Islet of Langerhans (tissue), 1 donor: ENCODE measurements at regions not wholly inside any gene's neighbourhood (a gene's known extent, or its start where the extent isn't known, plus 50 kb on each side); places are given as distances from the start of the nearest gene placed in this dataset.
"Not testable (repeated sequence)": the region's sequence is repeated elsewhere in the genome, so short reads cannot be mapped to it uniquely, and the experiment has no call there.

Source experiments
- FAIRE-seq: peaks from one replicate; lab custom pipeline; 2011; peaks lifted over from hg19 to GRCh38; lab: Jason Lieb, UNC

DNA sequence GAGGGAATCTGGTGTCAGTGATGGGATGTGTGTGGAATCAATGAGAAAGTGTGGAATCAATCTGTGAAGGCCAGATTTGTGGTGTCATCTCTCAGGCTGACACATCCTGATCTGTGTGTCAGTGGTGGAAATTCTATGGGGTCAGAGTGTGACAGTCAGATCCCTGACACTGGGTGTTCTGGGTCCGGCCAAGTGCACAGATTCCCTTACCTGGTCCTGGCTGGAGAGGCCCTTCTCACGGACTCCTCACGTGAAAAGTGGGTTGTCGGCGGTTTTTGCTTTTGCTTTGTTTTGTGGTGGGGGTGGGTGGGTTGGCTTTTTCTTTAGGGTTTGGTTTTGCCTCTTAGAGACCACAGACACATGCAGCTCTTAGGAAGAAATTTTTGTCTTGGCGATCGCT, 618.0 kb downstream of the KCNJ18 start:
- not testable (repeated sequence) for FAIRE-seq

DNA sequence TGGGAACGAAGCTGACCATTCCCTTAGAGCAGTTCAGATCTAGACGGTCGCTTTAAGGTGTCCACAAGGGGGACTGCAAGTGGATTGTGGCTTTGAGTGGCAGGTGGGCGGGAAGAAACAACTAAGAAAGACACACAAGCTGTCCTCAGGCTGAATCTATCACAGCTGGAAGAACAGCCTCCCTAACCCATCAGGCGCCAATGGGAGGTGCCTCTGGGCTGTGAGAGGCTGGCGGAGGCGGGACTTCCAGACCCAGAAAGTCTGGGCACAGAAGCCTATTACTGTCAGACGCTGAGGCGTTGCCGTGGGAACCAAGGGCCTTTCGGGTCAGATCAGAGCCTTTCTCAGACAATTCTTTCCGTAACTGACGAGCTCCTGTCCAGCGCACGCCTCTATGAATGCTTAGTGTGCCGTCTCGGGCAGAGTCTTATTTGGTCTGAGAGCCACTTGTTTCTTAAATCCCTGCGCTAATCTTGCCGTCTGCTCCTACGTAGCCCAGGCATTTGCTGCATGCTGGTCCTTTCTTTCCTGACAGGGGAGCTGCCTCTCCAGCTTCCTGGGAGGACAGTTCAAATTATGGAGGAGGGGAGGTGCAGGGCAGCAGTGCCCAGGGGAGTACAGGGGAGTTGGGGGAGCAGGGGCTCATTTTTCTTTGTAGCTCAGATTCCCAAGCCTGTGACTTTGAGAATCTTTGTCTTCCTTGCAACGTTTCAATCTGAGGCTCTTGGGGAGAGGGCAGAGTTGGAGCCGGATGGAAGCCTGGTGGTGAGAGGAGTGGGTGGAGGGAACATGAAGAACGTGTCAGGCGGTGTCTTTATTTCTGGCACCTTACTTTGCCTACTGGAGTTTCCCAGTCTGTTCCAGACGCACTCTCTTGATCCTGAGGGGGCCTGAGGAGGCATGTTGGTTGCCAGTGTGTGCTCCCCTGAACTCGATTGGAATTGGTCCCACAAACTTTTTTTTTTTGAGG, 618.7 kb downstream of the KCNJ18 start:
- no peak for FAIRE-seq

DNA sequence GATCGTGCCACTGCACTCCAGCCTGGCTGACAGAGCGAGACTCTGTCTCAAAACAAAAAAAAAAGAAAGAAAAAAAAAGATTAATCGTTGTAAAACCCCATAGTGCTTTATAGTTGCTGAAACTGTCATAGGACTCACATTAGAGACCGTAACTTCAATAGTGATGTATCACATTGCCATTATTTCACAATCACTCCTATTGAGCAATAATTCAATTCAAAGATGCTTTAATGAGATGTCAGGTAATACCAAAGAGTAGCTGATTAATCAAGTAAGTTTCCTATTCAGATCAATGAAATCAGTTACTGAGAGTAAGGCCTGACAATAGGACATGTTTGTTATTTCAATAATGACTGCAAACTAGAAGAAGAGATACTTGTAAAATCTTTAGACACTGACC, 628.7 kb downstream of the KCNJ18 start:
- not testable (repeated sequence) for FAIRE-seq

DNA sequence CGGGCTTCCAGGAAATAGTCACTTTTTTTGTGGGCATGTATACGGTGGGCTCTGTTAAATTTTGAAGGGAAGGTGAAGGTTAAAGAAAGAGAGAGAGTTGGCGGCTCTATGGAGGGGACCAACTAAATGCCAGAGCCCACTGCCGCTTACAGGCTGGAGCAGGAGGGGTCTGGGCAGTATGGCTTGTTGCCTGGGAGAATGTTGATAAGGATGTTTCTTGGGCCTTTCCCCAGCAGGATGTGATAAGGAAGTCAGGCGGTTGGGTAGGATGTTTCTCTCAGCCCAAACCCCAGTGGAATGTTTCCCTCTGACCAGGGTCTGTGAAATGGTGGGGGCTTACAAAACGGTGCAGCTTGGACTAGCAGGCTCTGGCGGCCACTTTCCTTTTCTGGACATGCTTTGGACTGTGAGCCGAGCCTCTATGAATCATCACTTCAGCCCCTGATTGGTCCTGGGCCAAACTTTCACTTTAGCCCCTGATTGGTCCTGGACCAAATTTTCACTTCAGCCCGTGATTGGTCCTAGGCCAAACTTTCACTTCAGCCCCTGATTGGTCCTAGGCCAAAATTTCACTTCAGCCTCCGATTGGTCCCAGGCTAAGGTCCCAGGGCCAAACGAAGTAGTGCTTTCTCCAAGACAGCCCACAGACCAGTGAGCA, 630.7 kb downstream of the KCNJ18 start:
- not testable (repeated sequence) for FAIRE-seq

DNA sequence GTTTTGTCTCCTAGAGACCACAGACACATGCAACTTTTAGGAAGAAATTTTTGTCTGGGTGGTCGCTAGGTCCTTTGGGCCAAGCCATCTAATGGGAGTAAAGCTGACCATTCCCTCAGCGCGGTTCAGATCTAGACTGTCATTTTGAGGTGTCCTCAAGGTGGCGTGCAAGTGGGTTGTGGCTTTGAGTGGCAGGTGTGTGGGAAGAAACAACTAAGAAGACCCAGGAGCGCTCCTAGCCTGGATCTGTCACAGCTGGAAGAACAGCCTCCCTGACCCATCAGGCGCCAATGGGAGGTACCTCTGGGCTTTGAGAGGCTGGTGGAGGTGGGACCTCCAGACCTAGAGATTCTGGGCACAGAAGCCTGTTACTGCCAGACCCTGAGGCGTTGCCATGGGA, 645.1 kb downstream of the KCNJ18 start:
- FAIRE-seq: no peak

DNA sequence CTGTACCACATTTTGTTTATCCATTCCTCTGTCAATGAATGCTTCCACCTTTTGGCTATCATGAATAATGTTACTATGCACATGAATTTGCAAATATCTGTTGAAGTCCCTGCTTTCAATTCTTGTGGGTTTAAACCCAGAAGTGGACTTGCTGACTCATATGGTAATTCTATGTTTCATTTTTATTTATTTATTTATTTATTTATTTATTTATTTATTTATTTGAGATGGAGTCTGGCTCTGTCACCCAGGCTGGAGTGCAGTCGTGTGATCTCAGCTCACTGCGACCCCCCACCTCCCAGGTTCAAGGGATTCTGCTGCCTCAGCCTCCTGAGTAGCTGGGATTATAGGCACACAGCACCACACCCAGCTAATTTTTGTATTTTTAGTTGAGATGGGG, 664.3 kb downstream of the KCNJ18 start:
- not testable (repeated sequence) for FAIRE-seq

DNA sequence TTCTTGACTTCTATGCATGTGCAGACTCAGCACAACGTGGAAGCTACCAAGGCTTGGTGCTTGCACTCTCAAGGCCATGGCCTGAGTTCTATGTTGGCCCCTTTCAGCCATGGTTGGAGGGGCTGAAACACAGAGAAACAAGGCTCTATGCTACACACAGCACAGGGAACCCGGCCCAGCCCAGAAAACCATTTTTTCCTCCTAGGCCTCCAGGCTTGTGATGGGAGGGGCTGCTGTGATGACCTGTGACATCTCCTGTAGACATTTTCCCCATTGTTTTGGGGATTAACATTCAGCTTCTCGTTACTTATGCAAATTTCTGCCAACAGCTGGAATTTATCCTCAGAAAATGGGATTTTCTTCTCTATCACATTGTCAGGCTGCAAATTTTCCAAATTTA, 678.7 kb downstream of the KCNJ18 start:
- FAIRE-seq: not testable (repeated sequence)

DNA sequence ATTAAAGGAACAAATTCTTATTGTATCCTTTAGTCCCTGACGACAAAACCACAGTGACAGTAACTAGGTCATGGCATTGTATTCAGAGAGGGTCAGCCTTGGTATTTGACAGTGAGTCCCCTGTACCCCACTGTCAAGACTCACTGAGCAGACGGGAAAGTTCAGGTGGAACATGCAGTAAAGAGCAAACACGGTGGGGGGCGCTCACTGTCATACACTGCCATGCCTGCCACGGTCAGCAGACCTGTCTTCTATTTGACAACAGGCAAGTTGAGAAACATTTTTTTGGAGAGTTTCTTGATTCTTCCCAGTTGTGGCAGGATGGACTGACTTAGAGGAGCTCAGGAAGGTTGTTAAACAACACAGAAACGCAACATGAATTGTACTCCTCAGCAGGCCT, 681.6 kb downstream of the KCNJ18 start:
- no peak for FAIRE-seq

DNA sequence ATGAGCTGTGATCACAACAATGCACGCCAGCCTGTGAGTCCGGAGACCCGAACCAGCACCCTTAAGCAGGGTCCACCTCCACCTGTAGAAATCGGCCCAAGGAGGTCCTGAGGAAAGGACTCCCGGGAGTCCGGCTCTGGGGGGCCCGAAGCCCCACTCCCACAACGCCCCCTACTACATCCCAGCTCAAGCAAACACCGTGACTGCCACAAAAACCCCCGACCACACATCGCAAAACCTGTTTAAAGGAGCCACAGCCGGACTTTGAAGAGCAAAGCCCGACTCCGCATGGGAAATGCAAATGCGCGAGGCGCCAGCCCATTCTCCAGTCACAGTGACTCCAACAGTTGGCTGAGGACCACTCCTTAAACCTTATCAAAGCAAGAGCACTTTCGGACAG, 682.4 kb downstream of the KCNJ18 start:
- FAIRE-seq: no peak

DNA sequence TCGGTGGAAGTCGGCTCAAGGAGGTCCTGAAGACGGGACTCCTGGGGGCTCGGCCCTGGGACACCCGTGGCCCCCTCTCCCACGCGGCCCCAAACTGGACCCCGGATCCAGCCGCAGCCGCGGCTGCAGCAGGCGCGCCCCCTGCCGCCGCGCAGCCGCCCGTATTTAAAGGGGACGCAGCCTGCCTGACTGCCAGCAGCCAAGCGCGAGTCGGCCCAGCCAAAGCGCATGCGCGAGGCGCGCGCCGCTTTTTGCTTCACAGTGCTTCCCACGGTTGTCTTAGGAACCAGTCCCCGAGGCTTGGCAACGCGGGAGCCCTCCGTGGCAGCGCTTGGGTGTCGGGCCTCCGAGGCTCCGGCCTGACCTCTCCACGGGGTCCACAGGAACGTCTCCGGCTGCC, 684.4 kb downstream of the KCNJ18 start:
- FAIRE-seq: not testable (repeated sequence)

DNA sequence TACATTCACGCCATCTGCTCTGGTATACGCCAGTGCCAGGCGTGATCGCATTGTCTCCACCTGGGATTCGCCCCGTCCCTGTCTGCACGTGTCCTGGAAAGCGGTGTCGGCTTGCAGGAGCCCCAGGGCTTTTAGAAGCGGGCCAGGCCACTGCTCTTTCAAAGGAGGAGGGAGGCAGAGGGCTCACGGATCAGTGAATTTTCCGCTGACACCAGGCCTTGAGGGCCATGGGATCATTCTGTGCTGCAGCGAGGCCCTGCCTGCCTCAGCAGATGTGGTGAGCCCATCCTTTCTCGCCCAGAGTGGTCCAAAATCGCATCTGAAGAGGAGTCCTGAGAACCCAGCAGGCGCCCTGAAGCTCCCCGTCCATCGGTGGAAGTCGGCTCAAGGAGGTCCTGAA, 686.4 kb downstream of the KCNJ18 start:
- not testable (repeated sequence) for FAIRE-seq

DNA sequence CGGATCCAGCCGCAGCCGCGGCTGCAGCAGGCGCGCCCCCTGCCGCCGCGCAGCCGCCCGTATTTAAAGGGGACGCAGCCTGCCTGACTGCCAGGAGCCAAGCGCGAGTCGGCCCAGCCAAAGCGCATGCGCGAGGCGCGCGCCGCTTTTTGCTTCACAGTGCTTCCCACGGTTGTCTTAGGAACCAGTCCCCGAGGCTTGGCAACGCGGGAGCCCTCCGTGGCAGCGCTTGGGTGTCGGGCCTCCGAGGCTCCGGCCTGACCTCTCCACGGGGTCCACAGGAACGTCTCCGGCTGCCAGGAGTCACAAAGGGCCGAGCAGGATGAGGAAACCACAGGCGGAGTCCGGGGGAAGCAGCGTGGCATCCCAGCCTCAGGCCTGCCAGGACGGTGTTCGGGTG, 689.3 kb downstream of the KCNJ18 start:
- FAIRE-seq: not testable (repeated sequence)

DNA sequence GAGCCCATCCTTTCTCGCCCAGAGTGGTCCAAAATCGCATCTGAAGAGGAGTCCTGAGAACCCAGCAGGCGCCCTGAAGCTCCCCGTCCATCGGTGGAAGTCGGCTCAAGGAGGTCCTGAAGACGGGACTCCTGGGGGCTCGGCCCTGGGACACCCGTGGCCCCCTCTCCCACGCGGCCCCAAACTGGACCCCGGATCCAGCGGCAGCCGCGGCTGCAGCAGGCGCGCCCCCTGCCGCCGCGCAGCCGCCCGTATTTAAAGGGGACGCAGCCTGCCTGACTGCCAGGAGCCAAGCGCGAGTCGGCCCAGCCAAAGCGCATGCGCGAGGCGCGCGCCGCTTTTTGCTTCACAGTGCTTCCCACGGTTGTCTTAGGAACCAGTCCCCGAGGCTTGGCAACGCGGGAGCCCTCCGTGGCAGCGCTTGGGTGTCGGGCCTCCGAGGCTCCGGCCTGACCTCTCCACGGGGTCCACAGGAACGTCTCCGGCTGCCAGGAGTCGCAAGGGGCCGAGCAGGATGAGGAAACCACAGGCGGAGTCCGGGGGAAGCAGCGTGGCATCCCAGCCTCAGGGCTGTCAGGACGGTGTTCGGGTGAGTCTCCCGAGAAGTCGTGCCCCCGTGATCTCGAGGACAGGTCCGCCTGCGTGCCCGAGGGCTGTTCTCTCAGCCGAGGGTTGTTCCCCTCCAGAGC, 691.6 kb downstream of the KCNJ18 start:
- FAIRE-seq: not testable (repeated sequence)

DNA sequence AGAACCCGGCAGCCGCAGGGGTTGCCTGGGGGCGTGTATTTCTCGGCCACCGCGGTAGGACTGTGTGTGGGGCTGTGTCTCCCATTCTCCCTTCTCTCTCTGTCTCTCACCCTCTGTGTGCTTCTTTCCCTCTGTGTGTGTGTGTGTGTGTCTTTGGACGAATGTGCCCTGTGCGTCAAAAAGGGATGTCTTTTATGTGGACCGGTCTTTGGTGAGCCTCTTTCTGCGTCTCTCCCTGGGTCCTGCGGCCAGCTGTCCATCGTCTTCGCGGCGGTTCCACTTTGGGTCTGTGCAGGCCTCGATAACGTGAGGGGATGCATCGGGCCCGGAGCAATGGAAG, 692.1 kb downstream of the KCNJ18 start:
- not testable (repeated sequence) for FAIRE-seq

DNA sequence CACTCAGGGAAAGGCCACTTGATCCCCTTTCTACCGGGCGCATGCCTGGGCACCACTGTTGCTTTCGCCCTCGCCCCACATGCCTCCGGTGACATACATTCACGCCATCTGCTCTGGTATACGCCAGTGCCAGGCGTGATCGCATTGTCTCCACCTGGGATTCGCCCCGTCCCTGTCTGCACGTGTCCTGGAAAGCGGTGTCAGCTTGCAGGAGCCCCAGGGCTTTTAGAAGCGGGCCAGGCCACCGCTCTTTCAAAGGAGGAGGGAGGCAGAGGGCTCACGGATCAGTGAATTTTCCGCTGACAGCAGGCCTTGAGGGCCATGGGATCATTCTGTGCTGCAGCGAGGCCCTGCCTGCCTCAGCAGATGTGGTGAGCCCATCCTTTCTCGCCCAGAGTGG, 706.1 kb downstream of the KCNJ18 start:
- FAIRE-seq: not testable (repeated sequence)

DNA sequence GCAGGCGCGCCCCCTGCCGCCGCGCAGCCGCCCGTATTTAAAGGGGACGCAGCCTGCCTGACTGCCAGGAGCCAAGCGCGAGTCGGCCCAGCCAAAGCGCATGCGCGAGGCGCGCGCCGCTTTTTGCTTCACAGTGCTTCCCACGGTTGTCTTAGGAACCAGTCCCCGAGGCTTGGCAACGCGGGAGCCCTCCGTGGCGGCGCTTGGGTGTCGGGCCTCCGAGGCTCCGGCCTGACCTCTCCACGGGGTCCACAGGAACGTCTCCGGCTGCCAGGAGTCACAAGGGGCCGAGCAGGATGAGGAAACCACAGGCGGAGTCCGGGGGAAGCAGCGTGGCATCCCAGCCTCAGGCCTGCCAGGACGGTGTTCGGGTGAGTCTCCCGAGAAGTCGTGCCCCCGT, 706.7 kb downstream of the KCNJ18 start:
- FAIRE-seq: not testable (repeated sequence)

DNA sequence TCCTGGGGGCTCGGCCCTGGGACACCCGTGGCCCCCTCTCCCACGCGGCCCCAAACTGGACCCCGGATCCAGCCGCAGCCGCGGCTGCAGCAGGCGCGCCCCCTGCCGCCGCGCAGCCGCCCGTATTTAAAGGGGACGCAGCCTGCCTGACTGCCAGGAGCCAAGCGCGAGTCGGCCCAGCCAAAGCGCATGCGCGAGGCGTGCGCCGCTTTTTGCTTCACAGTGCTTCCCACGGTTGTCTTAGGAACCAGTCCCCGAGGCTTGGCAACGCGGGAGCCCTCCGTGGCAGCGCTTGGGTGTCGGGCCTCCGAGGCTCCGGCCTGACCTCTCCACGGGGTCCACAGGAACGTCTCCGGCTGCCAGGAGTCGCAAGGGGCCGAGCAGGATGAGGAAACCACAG, 712.8 kb downstream of the KCNJ18 start:
- FAIRE-seq: not testable (repeated sequence)

DNA sequence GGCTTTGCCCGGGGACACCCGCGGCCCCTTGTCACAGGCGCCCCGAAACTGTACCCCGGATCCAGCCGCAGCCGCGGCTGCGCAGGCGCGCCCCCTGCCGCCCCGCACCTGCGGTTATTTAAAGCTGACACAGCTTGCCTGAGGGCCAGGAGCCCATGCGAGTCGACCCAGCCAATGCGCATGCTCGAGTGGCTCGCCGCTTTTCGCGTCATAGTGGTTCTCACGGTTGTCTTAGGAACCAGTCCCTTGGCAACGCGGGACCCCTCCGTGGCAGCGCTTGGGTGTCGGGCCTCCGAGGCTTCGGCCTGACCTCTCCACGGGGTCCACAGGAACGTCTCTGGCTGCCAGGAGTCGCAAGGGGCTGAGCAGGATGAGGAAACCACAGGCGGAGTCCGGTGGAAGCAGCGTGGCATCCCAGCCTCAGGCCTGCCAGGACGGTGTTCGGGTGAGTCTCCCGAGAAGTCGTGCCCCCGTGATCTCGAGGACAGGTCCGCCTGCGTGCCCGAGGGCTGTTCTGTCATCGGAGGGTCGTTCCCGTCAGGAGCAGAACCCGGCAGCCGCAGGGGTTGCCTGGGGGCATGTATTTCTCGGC, 716.9 kb downstream of the KCNJ18 start:
- no peak for FAIRE-seq

DNA sequence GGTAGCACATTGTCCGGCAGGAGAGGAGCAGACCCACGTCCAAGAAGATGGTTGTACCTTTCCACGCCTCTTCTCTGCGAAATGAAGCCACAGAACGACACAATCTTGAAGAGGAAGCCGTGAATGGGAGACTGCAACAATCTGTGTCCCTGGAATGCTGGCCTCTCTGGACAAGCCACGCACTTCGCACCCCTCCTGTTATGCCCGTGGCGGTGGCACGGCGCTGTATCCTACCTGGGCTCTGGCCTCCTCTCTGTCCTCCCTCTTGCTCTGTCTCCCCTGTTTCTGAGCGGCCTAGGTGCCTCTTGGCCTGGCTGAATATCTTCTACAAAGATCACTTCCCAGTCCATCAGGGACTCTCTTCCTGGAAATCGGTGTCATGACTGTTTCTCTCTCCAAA, 717.8 kb downstream of the KCNJ18 start:
- FAIRE-seq: no peak

DNA sequence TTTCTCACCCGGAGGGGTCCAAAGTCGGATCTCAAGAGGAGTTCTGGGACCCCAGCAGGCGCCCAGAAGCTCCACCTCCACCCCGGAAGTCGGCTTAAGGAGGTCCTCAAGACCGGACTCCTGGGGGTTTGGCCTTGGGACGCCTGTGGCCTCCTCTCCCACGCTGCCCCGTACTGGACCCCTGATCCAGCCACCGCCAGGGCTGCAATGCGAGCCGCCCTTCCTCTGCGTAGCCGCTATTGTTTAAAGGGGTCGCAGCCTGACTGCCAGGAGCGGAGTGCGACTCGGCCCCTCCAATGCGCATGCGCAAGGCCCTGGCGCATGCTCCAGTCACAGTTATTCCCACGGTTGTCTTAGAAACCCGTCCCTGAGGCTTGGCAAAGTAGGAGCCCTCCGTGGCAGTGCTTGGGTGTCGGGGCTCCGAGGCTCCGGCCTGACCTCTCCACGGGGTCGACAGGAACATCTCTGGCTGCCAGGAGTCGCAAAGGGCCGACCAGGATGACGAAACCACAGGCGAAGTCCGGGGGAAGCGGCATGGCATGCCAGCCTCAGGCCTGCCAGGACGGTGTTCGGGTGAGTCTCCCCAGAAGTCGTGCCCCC, 719.0 kb downstream of the KCNJ18 start:
- no peak for FAIRE-seq

DNA sequence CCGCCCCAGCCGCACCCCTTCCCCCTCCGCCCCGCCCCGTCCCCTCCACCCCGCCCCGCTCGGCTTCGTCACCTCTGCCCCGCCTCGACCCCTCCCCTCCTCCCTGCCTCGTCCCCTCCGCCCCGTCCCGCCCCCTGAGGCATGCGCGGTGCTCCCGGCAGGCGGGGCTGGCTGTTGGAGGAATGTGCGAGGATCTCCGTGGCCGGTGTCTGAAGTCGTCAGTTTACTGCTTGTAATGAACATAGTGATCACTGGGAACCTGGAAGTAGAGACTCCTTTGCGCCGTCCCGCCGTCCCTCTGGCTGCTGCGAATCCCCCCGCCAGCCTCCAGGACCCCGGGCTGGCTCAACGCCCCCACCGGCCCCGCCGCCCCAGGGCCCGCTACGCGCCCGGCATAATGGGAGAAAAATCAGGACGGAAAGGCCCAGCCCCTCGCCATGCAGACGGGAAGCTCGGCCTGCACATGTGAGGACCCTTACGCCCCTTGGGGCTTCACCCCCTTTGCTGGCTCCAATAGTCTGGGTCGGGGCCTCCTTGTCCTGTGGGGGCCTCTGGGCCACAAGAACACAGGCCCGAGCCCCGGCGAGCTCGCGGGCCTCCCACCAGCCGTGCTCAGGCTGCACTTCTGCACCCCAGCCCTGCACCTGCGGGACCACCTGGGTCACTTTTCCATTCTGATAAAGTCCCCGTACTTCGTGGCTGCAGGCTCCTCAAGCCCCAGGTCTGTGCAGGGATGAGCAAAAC, 743.1 kb downstream of the KCNJ18 start:
- FAIRE-seq: no peak
